Bronchial epithelial cell (primary cell): ENCODE measurements at regions not wholly inside any gene's neighbourhood (a gene's known extent, or its start where the extent isn't known, plus 50 kb on each side); places are given as distances from the start of the nearest gene placed in this dataset.

Source experiments
- DNase-seq: peaks from one replicate; pipeline ENCODE4 v3.0.0-alpha.2; 2010; ENCODE audit warnings: low read depth
- FAIRE-seq: peaks from 2 replicates; lab custom pipeline; 2011; peaks lifted over from hg19 to GRCh38; lab: Jason Lieb, UNC
- H3K27me3 ChIP-seq: 2 replicates; pipeline ENCODE4 v1.5.1; 2011; ENCODE audit warnings: low read length; ENCODE audit not compliant: control insufficient read depth, insufficient read depth
- H3K36me3 ChIP-seq: 2 replicates; pipeline ENCODE4 v1.5.1; 2011; ENCODE audit warnings: low read length; ENCODE audit not compliant: control insufficient read depth, insufficient read depth
- H3K4me3 ChIP-seq: 2 replicates; pipeline ENCODE4 v1.5.1; 2011; ENCODE audit warnings: mild to moderate bottlenecking, low read depth, low read length, control low read depth
- CTCF ChIP-seq: IDR thresholded peaks from 2 replicates; pipeline ENCODE4 v1.5.1; 2011; ENCODE audit warnings: mild to moderate bottlenecking, moderate library complexity, low read length, control low read depth, inconsistent platforms; ENCODE audit not compliant: insufficient read depth, severe bottlenecking

- DNase-seq (peak; percentile 47), FAIRE-seq (no peak)
- no peaks in the 10 kb centered on the region for H3K36me3 ChIP-seq
- H3K4me3 ChIP-seq: no peak overlapping the region
- H3K27me3 ChIP-seq: no peaks in the 10 kb centered on the region
- no peak for TF ChIP-seq CTCF
Measured at GRCh38 chr13:31965361-31966066, 66.1 kb upstream of the FRY start.

GRCh38 chr13:31967155-31967554, 64.4 kb upstream of the FRY start:
- no peak for TF ChIP-seq CTCF
- Histone ChIP-seq H3K36me3 (no peaks in the 10 kb centered on the region), H3K4me3 (no peak overlapping the region), H3K27me3 (no peaks in the 10 kb centered on the region)
- no peak for DNase-seq
- FAIRE-seq: no peak

GRCh38 chr13:31968473-31968872, 63.1 kb upstream of the FRY start:
- TF ChIP-seq CTCF: no peak
- FAIRE-seq (no peak), DNase-seq (no peak)
- H3K36me3 ChIP-seq: no peaks in the 10 kb centered on the region
- H3K4me3 ChIP-seq: no peak overlapping the region
- no peaks in the 10 kb centered on the region for H3K27me3 ChIP-seq

- DNase-seq (peak; percentile 90), FAIRE-seq (peak; percentile 72)
- Histone ChIP-seq H3K36me3 (no peaks in the 10 kb centered on the region), H3K4me3 (no peak overlapping the region), H3K27me3 (no peaks in the 10 kb centered on the region)
- TF ChIP-seq CTCF: no peak
Measured at GRCh38 chr13:31970231-31970930, 61.2 kb upstream of the FRY start.

- Histone ChIP-seq H3K4me3 (no peak overlapping the region), H3K27me3 (no peaks in the 10 kb centered on the region), H3K36me3 (no peaks in the 10 kb centered on the region)
- no peak for TF ChIP-seq CTCF
- DNase-seq: no peak
- FAIRE-seq: no peak
Measured at GRCh38 chr13:31972453-31972852, 59.1 kb upstream of the FRY start.
